ENCODE measurements at regions not wholly inside any gene's neighbourhood (a gene's known extent, or its start where the extent isn't known, plus 50 kb on each side); places are given as distances from the start of the nearest gene placed in this dataset.

DNA sequence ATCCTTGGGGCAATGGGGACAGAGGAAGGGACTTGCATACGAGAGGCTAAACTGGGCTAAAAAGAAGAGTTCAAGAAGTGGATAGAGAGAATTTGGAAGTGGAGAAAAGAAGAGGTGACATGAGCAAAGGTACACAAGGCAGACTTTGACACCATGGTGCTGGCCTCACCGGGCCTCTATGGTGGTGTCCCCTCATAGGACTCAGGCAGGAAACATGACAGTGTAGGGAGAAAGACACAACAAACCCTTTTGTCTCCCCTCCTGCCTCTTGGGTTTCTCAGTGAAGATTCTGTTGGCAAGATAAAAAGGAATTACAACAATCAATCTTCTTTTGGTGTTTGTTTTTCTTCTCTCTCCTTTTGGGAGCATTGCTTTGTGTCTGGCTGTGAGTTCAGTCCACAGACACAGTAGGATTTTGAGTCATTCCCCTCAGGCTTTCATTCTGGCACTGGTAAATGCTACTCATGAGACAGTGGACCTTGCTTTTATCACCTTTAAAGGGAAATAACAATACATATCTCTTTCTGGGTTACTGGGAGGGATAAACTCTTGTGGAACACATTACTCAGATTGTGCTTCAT, 827.7 kb downstream of the TNS3 start:
- TF ChIP-seq EZH2 (IDR thresholded peaks at IDR 0.05; ENCODE audit: insufficient read depth, low read length) = no peak
- no peak for TF ChIP-seq CTCF (IDR thresholded peaks at IDR 0.05; ENCODE audit: insufficient read depth, low read depth, low read length)
